Tibial nerve (tissue), 4 donors: ENCODE measurements at regions not wholly inside any gene's neighbourhood (a gene's known extent, or its start where the extent isn't known, plus 50 kb on each side); places are given as distances from the start of the nearest gene placed in this dataset.
"Not testable (repeated sequence)": the region's sequence is repeated elsewhere in the genome, so short reads cannot be mapped to it uniquely, and the experiment has no call there.

Experiments used
- EP300 ChIP-seq, 2 donors: sonication (generic); formaldehyde crosslinking; IDR thresholded peaks; one replicate each; pipeline ENCODE4 v1.6.1; 2017; ENCODE audit warnings: antibody characterized with exemption in 2 of 2, mild to moderate bottlenecking in 1 of 2
- POLR2A ChIP-seq, 2 donors: fragments of 450-650 bp; IDR thresholded peaks; one replicate each; pipeline ENCODE4 v1.6.1; 2017; ENCODE audit warnings: antibody characterized with exemption in 2 of 2, mild to moderate bottlenecking in 2 of 2, moderate library complexity in 2 of 2
- TF ChIP-seq, protein P1 (sequence below), 5 experiments: fragments of 200-600 bp in 3 of 5; fragments of 450-650 bp in 2 of 5; sonication (generic) in 3 of 5; IDR thresholded peaks; one replicate each; pipeline ENCODE4 v1.5.1; 2016 to 2019; ENCODE audit warnings: antibody characterized with exemption in 5 of 5, mild to moderate bottlenecking in 3 of 5, moderate library complexity in 2 of 5

DNA sequence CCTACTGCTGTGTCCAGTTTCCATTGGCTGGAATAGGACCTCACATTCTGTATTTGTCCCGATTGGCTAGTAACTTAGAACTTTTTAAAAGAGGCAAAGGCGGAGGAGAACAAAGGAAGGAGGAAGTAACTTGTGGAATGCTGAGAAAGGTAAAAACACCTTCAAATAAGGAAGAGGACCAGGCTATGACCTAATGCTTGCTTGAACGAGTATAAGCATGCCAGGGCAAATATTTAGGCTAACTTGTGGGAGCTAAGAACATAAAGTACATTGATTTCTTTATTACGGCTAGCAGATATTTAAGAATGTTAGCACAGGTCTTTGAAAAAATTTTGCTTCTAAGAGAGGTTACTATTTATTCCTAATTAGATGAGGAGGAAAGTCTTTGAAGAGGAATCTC is 214.5 kb upstream of the CENPE start:
- TF ChIP-seq, protein P1, sequence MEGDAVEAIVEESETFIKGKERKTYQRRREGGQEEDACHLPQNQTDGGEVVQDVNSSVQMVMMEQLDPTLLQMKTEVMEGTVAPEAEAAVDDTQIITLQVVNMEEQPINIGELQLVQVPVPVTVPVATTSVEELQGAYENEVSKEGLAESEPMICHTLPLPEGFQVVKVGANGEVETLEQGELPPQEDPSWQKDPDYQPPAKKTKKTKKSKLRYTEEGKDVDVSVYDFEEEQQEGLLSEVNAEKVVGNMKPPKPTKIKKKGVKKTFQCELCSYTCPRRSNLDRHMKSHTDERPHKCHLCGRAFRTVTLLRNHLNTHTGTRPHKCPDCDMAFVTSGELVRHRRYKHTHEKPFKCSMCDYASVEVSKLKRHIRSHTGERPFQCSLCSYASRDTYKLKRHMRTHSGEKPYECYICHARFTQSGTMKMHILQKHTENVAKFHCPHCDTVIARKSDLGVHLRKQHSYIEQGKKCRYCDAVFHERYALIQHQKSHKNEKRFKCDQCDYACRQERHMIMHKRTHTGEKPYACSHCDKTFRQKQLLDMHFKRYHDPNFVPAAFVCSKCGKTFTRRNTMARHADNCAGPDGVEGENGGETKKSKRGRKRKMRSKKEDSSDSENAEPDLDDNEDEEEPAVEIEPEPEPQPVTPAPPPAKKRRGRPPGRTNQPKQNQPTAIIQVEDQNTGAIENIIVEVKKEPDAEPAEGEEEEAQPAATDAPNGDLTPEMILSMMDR (IDR thresholded peaks at IDR 0.05), result not testable (repeated sequence)
- not testable (repeated sequence) for TF ChIP-seq POLR2A, EP300 (IDR thresholded peaks at IDR 0.05)
